ENCODE measurements at regions not wholly inside any gene's neighbourhood (a gene's known extent, or its start where the extent isn't known, plus 50 kb on each side); places are given as distances from the start of the nearest gene placed in this dataset.

DNA sequence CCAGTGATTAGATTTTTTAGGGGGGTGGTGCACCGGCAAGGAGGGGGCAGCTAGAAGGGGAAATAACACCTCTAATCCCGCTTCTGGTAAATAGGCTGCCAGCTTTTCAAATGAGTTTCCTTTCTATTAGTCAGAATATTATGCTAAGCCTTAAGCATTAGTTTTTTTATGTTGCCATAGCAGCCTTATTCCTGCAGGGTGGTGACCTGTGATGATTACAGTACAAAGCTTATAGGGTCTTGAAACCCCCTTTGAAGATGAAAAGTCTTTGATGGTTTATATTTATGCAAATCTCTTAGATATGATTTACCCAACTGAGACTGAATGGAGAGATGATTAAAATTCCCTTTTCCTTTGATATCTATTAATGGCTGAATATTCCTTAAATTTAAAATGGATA is 109.8 kb downstream of the ZIC5 start:
- TF ChIP-seq, protein P1, sequence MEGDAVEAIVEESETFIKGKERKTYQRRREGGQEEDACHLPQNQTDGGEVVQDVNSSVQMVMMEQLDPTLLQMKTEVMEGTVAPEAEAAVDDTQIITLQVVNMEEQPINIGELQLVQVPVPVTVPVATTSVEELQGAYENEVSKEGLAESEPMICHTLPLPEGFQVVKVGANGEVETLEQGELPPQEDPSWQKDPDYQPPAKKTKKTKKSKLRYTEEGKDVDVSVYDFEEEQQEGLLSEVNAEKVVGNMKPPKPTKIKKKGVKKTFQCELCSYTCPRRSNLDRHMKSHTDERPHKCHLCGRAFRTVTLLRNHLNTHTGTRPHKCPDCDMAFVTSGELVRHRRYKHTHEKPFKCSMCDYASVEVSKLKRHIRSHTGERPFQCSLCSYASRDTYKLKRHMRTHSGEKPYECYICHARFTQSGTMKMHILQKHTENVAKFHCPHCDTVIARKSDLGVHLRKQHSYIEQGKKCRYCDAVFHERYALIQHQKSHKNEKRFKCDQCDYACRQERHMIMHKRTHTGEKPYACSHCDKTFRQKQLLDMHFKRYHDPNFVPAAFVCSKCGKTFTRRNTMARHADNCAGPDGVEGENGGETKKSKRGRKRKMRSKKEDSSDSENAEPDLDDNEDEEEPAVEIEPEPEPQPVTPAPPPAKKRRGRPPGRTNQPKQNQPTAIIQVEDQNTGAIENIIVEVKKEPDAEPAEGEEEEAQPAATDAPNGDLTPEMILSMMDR (conservative IDR thresholded peaks at IDR 0.05; ENCODE audit: low read depth, low read length): no peak
- no peak for DNase-seq (ENCODE audit: low read depth)
- H3K4me3 ChIP-seq (ENCODE audit: low read depth, low read length): no peak overlapping the region

DNA sequence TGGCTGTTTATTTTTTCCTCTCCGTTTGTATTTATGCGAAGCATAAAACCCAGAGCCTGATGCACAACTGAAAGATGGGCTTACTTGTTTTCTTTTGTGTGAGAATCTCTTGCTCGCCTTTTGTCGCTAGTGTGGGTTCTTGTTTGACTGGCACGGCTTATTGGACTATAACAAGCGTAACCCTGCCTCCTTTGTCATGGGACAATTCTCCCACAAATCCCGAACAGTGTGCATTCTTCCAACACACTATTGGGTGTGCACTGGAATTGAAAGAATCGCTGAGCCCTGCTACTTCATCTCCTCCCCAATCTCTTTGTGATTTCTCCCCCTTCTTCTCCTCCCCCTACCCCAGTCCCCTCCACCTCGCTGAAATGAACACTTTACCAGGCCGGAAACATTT is 110.8 kb downstream of the ZIC5 start:
- no peak overlapping the region for H3K4me3 ChIP-seq (ENCODE audit: low read depth, low read length)
- TF ChIP-seq, protein P1 (conservative IDR thresholded peaks at IDR 0.05; ENCODE audit: low read depth, low read length): no peak
- DNase-seq (ENCODE audit: low read depth): no peak

DNA sequence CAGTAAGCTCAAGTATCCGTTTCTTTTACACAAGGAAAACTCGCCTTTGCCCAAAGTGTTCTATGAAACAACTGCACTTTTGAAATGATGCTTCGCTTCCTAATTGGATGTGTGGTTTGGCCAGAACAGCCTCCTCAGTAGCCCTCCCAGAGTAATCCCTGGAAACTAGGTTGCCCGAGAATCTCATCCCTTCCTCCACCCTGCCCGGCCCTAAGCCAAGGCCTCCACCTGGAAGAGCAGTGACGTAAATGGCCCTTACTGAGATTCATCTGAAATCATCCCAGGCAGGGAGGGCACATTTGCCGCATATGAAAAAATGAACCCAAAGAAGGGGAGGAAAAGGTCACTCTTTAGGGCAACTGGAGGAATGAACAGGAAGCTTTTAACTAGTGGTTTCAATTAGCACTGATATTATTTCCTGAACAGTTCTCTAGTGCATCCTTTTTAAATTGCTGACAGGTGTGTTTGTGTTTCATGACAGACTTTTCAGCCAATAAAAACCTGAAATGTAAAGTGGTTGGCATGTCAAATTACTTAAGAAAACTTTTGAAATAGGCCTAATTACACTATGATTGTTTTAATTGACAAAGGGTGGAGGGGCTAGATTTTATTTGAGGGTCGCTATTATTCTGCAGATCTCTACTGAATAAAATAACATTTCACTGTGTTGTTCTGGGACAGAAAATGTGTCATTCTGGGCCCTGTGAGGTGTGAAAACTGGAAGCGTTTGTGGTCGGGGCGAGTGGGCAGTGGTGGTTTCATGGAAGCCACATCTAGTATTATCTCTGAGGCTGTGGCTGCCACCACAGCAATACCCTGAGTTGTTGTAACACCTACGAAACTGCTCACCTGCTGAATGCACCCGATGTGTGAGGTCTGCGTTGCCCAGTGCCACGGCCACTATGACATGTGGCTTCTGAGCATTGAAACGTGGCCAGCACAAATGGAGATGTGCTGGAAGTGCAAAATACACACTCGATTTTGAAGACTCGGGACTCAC is 112.1 kb downstream of the ZIC5 start:
- TF ChIP-seq, protein P1 (conservative IDR thresholded peaks at IDR 0.05; ENCODE audit: low read depth, low read length): no peak

DNA sequence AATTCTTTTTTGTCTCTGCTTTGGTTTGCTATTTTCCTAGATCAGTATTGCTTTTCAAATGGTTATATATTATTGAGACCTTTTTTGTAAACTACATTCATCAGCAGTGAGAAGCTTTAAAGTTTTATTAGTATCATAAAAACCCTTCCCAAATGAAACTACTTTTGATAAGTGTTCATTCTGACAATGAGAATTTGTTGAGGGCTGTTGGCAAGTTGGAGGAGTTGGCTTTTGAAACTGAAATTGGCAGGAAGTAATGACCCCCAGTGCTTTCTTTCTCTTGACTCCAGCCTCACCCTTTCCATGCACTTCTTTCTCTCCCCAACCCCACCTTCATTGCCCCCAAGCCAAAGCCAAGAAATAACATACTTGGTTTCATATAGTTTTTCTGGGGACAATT is 113.8 kb downstream of the ZIC5 start:
- no peak overlapping the region for H3K4me3 ChIP-seq (ENCODE audit: low read depth, low read length)

More for the DNA sequence above, 112.1 kb downstream of the ZIC5 start:
- DNase-seq (ENCODE audit: low read depth): no peak
- no peak overlapping the region for H3K4me3 ChIP-seq (ENCODE audit: low read depth, low read length)

DNA sequence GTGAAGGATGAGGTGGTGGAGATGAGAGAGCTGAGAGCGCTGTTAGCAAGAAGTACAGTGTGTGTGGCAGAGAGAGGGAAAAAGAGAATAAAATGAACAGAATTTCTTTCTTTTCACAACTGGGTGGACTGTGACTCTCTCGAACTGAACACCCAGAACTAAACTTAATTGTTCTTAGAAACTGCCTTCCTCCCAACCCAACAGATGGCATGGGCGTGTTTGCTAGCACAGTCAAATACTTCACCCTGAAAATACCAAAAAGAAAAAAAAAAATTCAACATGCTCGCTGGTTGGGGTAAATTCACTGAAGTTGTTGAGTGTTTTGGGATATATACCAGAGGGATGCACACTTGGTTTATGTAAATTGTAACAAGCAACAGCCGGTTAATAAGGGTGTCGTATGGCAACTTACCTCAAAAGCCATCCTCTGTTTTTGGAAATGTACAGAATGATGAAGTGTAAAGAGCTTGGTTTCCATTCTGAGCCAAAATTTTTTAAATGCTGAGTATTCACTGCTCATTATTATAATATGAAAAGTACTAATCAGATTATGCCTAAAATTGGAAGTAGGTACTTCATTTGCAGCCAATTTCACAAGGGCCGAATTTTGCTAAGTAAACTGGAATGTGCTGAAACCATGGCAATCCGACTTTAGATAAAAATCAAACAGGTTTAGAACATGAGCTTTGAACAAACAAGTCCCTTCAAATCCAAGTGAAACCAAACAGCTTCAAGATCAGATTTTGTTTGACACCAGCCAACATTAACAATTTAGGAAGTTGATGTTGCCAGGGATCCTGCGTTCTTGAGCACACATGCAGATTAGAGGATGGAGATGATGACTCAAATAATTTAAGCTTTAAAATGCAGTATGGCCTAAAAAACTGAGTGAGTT is 115.8 kb downstream of the ZIC5 start:
- no peak for DNase-seq (ENCODE audit: low read depth)
- H3K4me3 ChIP-seq (ENCODE audit: low read depth, low read length): no peak overlapping the region
- TF ChIP-seq, protein P1 (conservative IDR thresholded peaks at IDR 0.05; ENCODE audit: low read depth, low read length): no peak

More for the DNA sequence above, 113.8 kb downstream of the ZIC5 start:
- TF ChIP-seq, protein P1 (conservative IDR thresholded peaks at IDR 0.05; ENCODE audit: low read depth, low read length): no peak
- DNase-seq (ENCODE audit: low read depth): no peak

DNA sequence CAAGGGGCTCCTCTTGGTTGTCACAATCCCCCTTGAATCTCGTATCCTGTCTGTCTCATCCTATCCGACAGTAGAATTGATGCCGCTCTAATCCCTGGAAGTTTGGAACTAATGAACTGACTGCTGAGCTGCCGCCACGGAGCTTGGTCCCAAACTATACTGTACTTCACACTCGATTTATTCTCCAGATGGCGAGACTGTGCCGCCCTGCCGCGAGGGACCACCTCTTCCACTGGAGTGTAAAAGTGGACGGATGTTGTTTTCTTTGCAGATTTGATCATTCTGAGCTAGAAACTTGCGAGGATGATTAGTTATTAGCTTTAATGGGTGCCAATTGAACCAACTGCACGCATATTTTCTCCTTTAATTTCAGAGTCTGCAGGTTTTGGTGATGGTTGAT is 117.2 kb downstream of the ZIC5 start:
- no peak for DNase-seq (ENCODE audit: low read depth)
- TF ChIP-seq, protein P1 (conservative IDR thresholded peaks at IDR 0.05; ENCODE audit: low read depth, low read length): no peak
- no peak overlapping the region for H3K4me3 ChIP-seq (ENCODE audit: low read depth, low read length)
